NOMO-1 (cell line): ENCODE measurements at regions not wholly inside any gene's neighbourhood (a gene's known extent, or its start where the extent isn't known, plus 50 kb on each side); places are given as distances from the start of the nearest gene placed in this dataset.
"Not testable (repeated sequence)": the region's sequence is repeated elsewhere in the genome, so short reads cannot be mapped to it uniquely, and the experiment has no call there.

ENCODE experiments used
- DNase-seq, 2 experiments: peaks; one replicate each; lab custom pipeline; 2025; ENCODE audit not compliant: unreplicated experiment in 2 of 2; lab: John Stamatoyannopoulos, UW

GRCh38 chr6:159642995-159643394, 50.0 kb downstream of the SOD2 start:
- no peak for DNase-seq

- DNase-seq = no peak
These were observed 50.6 kb downstream of the SOD2 start for GRCh38 chr6:159642481-159642880.

- DNase-seq = no peak
These were observed 52.1 kb downstream of the SOD2 start for GRCh38 chr6:159640722-159641482.

GRCh38 chr6:159640322-159640721, 52.7 kb downstream of the SOD2 start:
- DNase-seq = no peak

GRCh38 chr6:159639721-159640120, 53.3 kb downstream of the SOD2 start:
- no peak for DNase-seq

- DNase-seq = peak in 1 of 2 experiments; percentile 2
These were observed 59.8 kb downstream of the SOD2 start for GRCh38 chr6:159633196-159633595.

GRCh38 chr6:159631886-159632285, 61.2 kb downstream of the SOD2 start:
- DNase-seq = no peak

- DNase-seq = no peak
These were observed 65.1 kb downstream of the SOD2 start for GRCh38 chr6:159627939-159628338.

- not testable (repeated sequence) for DNase-seq
These were observed 66.5 kb downstream of the SOD2 start for GRCh38 chr6:159626506-159626905.

- no peak for DNase-seq
These were observed 69.9 kb downstream of the SOD2 start for GRCh38 chr6:159623156-159623555.

- DNase-seq = no peak
These were observed 72.1 kb downstream of the SOD2 start for GRCh38 chr6:159620947-159621346.

- no peak for DNase-seq
These were observed 75.6 kb downstream of the SOD2 start for GRCh38 chr6:159617444-159617843.

GRCh38 chr6:159616456-159616855, 76.6 kb downstream of the SOD2 start:
- no peak for DNase-seq

- no peak for DNase-seq
These were observed 77.1 kb downstream of the SOD2 start for GRCh38 chr6:159615918-159616317.

- no peak for DNase-seq
These were observed 82.2 kb downstream of the SOD2 start for GRCh38 chr6:159610881-159611280.

- no peak for DNase-seq
These were observed 83.3 kb downstream of the SOD2 start for GRCh38 chr6:159609652-159610178.

GRCh38 chr6:159608961-159609651, 83.9 kb downstream of the SOD2 start:
- DNase-seq = peak in 1 of 2 experiments; percentile 1

GRCh38 chr6:159606786-159607185, 86.3 kb downstream of the SOD2 start:
- no peak for DNase-seq

- no peak for DNase-seq
These were observed 88.5 kb downstream of the SOD2 start for GRCh38 chr6:159604443-159604956.

- DNase-seq = no peak
These were observed 90.5 kb downstream of the SOD2 start for GRCh38 chr6:159602431-159603041.

- DNase-seq = no peak
These were observed 91.8 kb downstream of the SOD2 start for GRCh38 chr6:159601211-159601610.
